ENCODE measurements at regions not wholly inside any gene's neighbourhood (a gene's known extent, or its start where the extent isn't known, plus 50 kb on each side); places are given as distances from the start of the nearest gene placed in this dataset.

- TF ChIP-seq CTCF (IDR thresholded peaks at IDR 0.05; ENCODE audit: insufficient read depth, low read depth, low read length) = no peak
- no peak overlapping the region for H3K4me3 ChIP-seq (ENCODE audit: low read depth, low read length)
- DNase-seq (ENCODE audit: low read depth) = no peak
Measured at GRCh38 chr10:125227546-125227945, 67.2 kb upstream of the CTBP2 start.

- no peak overlapping the region for H3K4me3 ChIP-seq (ENCODE audit: low read depth, low read length)
- no peak for DNase-seq (ENCODE audit: low read depth)
- no peak for TF ChIP-seq CTCF (IDR thresholded peaks at IDR 0.05; ENCODE audit: insufficient read depth, low read depth, low read length)
Measured at GRCh38 chr10:125226823-125227222, 66.5 kb upstream of the CTBP2 start.

GRCh38 chr10:125226005-125226404 lies 65.6 kb upstream of the CTBP2 start:
- H3K4me3 ChIP-seq (ENCODE audit: low read depth, low read length) = no peak overlapping the region
- no peak for TF ChIP-seq CTCF (IDR thresholded peaks at IDR 0.05; ENCODE audit: insufficient read depth, low read depth, low read length)
- no peak for DNase-seq (ENCODE audit: low read depth)

- no peak for TF ChIP-seq CTCF (IDR thresholded peaks at IDR 0.05; ENCODE audit: insufficient read depth, low read depth, low read length)
- DNase-seq (ENCODE audit: low read depth) = no peak
- no peak overlapping the region for H3K4me3 ChIP-seq (ENCODE audit: low read depth, low read length)
Measured at GRCh38 chr10:125225051-125225450, 64.7 kb upstream of the CTBP2 start.

- no peak for DNase-seq (ENCODE audit: low read depth)
- TF ChIP-seq CTCF (IDR thresholded peaks at IDR 0.05; ENCODE audit: insufficient read depth, low read depth, low read length) = no peak
- no peak overlapping the region for H3K4me3 ChIP-seq (ENCODE audit: low read depth, low read length)
Measured at GRCh38 chr10:125222515-125223308, 62.3 kb upstream of the CTBP2 start.

GRCh38 chr10:125221716-125222115 lies 61.4 kb upstream of the CTBP2 start:
- no peak for TF ChIP-seq CTCF (IDR thresholded peaks at IDR 0.05; ENCODE audit: insufficient read depth, low read depth, low read length)
- H3K4me3 ChIP-seq (ENCODE audit: low read depth, low read length) = no peak overlapping the region
- no peak for DNase-seq (ENCODE audit: low read depth)

GRCh38 chr10:125219776-125220175 lies 59.4 kb upstream of the CTBP2 start:
- no peak for TF ChIP-seq CTCF (IDR thresholded peaks at IDR 0.05; ENCODE audit: insufficient read depth, low read depth, low read length)
- DNase-seq (ENCODE audit: low read depth) = no peak
- H3K4me3 ChIP-seq (ENCODE audit: low read depth, low read length) = no peak overlapping the region
